ENCODE measurements at regions not wholly inside any gene's neighbourhood (a gene's known extent, or its start where the extent isn't known, plus 50 kb on each side); places are given as distances from the start of the nearest gene placed in this dataset.

- no peak for TF ChIP-seq REST (IDR thresholded peaks at IDR 0.05; ENCODE audit: insufficient read depth in 1 of 2, low read depth in 2 of 2, low read length in 1 of 2)
- no peak for TF ChIP-seq CTCF (IDR thresholded peaks at IDR 0.05)
- no peak for TF ChIP-seq SIN3A (IDR thresholded peaks at IDR 0.05; ENCODE audit: borderline replicate concordance, insufficient read depth, low read depth, low read length)
- TF ChIP-seq TCF7L2 (IDR thresholded peaks at IDR 0.05; ENCODE audit: low read depth, low read length), result no peak
- TF ChIP-seq POLR2AphosphoS5 (IDR thresholded peaks at IDR 0.05; ENCODE audit: low read depth, low read length), result no peak
- Histone ChIP-seq H3K36me3 (ENCODE audit: control insufficient read depth, insufficient read depth, low read length) (no peaks in the 10 kb centered on the region), H3K4me1 (ENCODE audit: control insufficient read depth, insufficient read depth, low read length) (no peaks in the 10 kb centered on the region), H3K27me3 (ENCODE audit: control insufficient read depth, insufficient read depth, low read length) (no peaks in the 10 kb centered on the region), H3K27ac (ENCODE audit: low read length) (no peak overlapping the region), H3K9me3 (ENCODE audit: control insufficient read depth, insufficient read depth, low read depth, low read length) (no peaks in the 10 kb centered on the region), H3K4me3 (ENCODE audit: low read depth in 2 of 2, low read length in 2 of 2) (no peak overlapping the region)
- ATAC-seq, result no peak
- intact Hi-C loops (cut with micrococcal nuclease; ENCODE audit: unreplicated experiment), result no loop called here
- CTCF ChIA-PET, result no interaction called here
- in situ Hi-C loops (cut with HindIII; ENCODE audit: low pct_unique_long_range_greater_than_20kb, low sequenced_read_pairs), result no loop called here
- no peak for DNase-seq (ENCODE audit: low read depth, low spot score)
- POLR2A ChIA-PET, result no interaction called here
- BruUV-seq (replicated peaks), result no TSS peak
Observed at GRCh38 chr18:67670024-67670543, 153.6 kb upstream of the DSEL start.

- intact Hi-C loops (cut with micrococcal nuclease; ENCODE audit: unreplicated experiment), result no loop called here
- CTCF ChIA-PET, result no interaction called here
- Histone ChIP-seq H3K9me3 (ENCODE audit: control insufficient read depth, insufficient read depth, low read depth, low read length) (no peaks in the 10 kb centered on the region), H3K27me3 (ENCODE audit: control insufficient read depth, insufficient read depth, low read length) (no peaks in the 10 kb centered on the region), H3K4me3 (ENCODE audit: low read depth in 2 of 2, low read length in 2 of 2) (no peak overlapping the region), H3K36me3 (ENCODE audit: control insufficient read depth, insufficient read depth, low read length) (no peaks in the 10 kb centered on the region), H3K27ac (ENCODE audit: low read length) (no peak overlapping the region), H3K4me1 (ENCODE audit: control insufficient read depth, insufficient read depth, low read length) (no peaks in the 10 kb centered on the region)
- ATAC-seq (no peak), DNase-seq (ENCODE audit: low read depth, low spot score) (no peak)
- in situ Hi-C loops (cut with HindIII; ENCODE audit: low pct_unique_long_range_greater_than_20kb, low sequenced_read_pairs), result no loop called here
- POLR2A ChIA-PET, result no interaction called here
- no TSS peak for BruUV-seq (replicated peaks)
- TF ChIP-seq CTCF (IDR thresholded peaks at IDR 0.05), result no peak
Observed at GRCh38 chr18:67665266-67665665, 148.7 kb upstream of the DSEL start.

- intact Hi-C loops (cut with micrococcal nuclease; ENCODE audit: unreplicated experiment), result no loop called here
- H3K9me3 ChIP-seq (ENCODE audit: control insufficient read depth, insufficient read depth, low read depth, low read length), result no peaks in the 10 kb centered on the region
- H3K27me3 ChIP-seq (ENCODE audit: control insufficient read depth, insufficient read depth, low read length), result no peaks in the 10 kb centered on the region
- ChIA-PET POLR2A (no interaction called here), CTCF (no interaction called here)
- no TSS peak for BruUV-seq (replicated peaks)
- H3K4me1 ChIP-seq (ENCODE audit: control insufficient read depth, insufficient read depth, low read length), result no peaks in the 10 kb centered on the region
- no peak overlapping the region for H3K4me3 ChIP-seq (ENCODE audit: low read depth in 2 of 2, low read length in 2 of 2)
- ATAC-seq, result no peak
- no peaks in the 10 kb centered on the region for H3K36me3 ChIP-seq (ENCODE audit: control insufficient read depth, insufficient read depth, low read length)
- DNase-seq (ENCODE audit: low read depth, low spot score), result no peak
- no peak overlapping the region for H3K27ac ChIP-seq (ENCODE audit: low read length)
- in situ Hi-C loops (cut with HindIII; ENCODE audit: low pct_unique_long_range_greater_than_20kb, low sequenced_read_pairs), result no loop called here
- TF ChIP-seq TCF7L2 (IDR thresholded peaks at IDR 0.05; ENCODE audit: low read depth, low read length) (no peak), REST (IDR thresholded peaks at IDR 0.05; ENCODE audit: insufficient read depth in 1 of 2, low read depth in 2 of 2, low read length in 1 of 2) (no peak), CTCF (IDR thresholded peaks at IDR 0.05) (no peak), SIN3A (IDR thresholded peaks at IDR 0.05; ENCODE audit: borderline replicate concordance, insufficient read depth, low read depth, low read length) (no peak), POLR2AphosphoS5 (IDR thresholded peaks at IDR 0.05; ENCODE audit: low read depth, low read length) (no peak)
Observed at GRCh38 chr18:67662996-67663395, 146.5 kb upstream of the DSEL start.
